HepG2 (cell line): ENCODE measurements at regions not wholly inside any gene's neighbourhood (a gene's known extent, or its start where the extent isn't known, plus 50 kb on each side); places are given as distances from the start of the nearest gene placed in this dataset.

Source experiments
- ATAC-seq: fragments of 200-7000 bp; cut with Tn5 transposase; 3 replicates; pipeline ENCODE4 v1.9.1; 2020; ENCODE audit warnings: mild to moderate bottlenecking, moderate library complexity
- BruUV-seq: library from RNA; stranded (reverse); fragments of 400-500 nt; replicated peaks from 2 replicates; lab custom pipeline; 2021; lab: Mats Ljungman, UMichigan
- CTCF ChIA-PET: fragments of 300-600 bp; formaldehyde crosslinking; extraction: SDS; loops from one replicate; lab custom pipeline; 2021; ENCODE audit warnings: low total read pairs, inconsistent platforms, low intra/inter-chr PET ratio; lab: Yijun Ruan, JAX
- POLR2A ChIA-PET: fragments of 350-600 bp; sonication (Branson Sonifier 250); formaldehyde crosslinking; loops from one replicate; lab custom pipeline; 2020; ENCODE audit warnings: antibody characterized with exemption, inconsistent platforms; lab: Yijun Ruan, JAX
- DNase-seq: peaks from one replicate; pipeline ENCODE4 v3.0.0-alpha.2; 2015; ENCODE audit warnings: low spot score
- FAIRE-seq: peaks from 3 replicates; lab custom pipeline; 2011; peaks lifted over from hg19 to GRCh38; lab: Jason Lieb, UNC
- H2AFZ ChIP-seq: one replicate; pipeline ENCODE4 v1.6.1; 2011; ENCODE audit warnings: low read length, inconsistent platforms
- H3K27ac ChIP-seq: fragments of 300-600 bp; 3 replicates; pipeline ENCODE4 v1.8.0; 2011; ENCODE audit warnings: mixed run types, mild to moderate bottlenecking, mixed read lengths, low read length, inconsistent platforms; ENCODE audit not compliant: insufficient read depth; ENCODE audit errors: extremely low read length
- H3K27me3 ChIP-seq, 2 experiments: fragments of 200-600 bp in 1 of 2; 2 replicates in 1 of 2; 3 replicates in 1 of 2; pipeline versions ENCODE4 v1.6.0 to v1.8.0; 2011; ENCODE audit warnings: low read length in 2 of 2, mild to moderate bottlenecking in 2 of 2, moderate library complexity in 2 of 2, inconsistent platforms in 1 of 2; ENCODE audit not compliant: insufficient read depth in 2 of 2, control insufficient read depth in 1 of 2
- H3K36me3 ChIP-seq, 2 experiments: fragments of 200-600 bp in 1 of 2; replicated peaks in 1 of 2; 2 replicates in 1 of 2; 3 replicates in 1 of 2; pipeline versions ENCODE4 v1.5.1 to v1.8.0; 2011; ENCODE audit warnings: low read length in 2 of 2, inconsistent platforms in 1 of 2; ENCODE audit not compliant: insufficient read depth in 2 of 2, control insufficient read depth in 1 of 2
- H3K4me1 ChIP-seq: 2 replicates; pipeline ENCODE4 v1.5.1; 2012; ENCODE audit warnings: low read length, inconsistent platforms; ENCODE audit not compliant: insufficient read depth
- H3K4me2 ChIP-seq: 2 replicates; pipeline ENCODE4 v1.6.0; 2011; ENCODE audit warnings: low read depth, low read length, inconsistent platforms
- H3K4me3 ChIP-seq, 3 experiments: fragments of 200-600 bp in 1 of 3; sonication (generic), shearing (Covaris generic) in 1 of 3; replicated peaks in 1 of 3; 2 replicates each; pipeline ENCODE4 v1.5.1; 2011 to 2016; ENCODE audit warnings: low read length in 3 of 3, inconsistent platforms in 2 of 3, low read depth in 2 of 3, mild to moderate bottlenecking in 2 of 3, control low read depth in 1 of 3, mixed read lengths in 1 of 3; ENCODE audit not compliant: insufficient read depth in 1 of 3
- H3K79me2 ChIP-seq: one replicate; pipeline ENCODE4 v1.6.1; 2011; ENCODE audit warnings: low read length, inconsistent platforms; ENCODE audit not compliant: insufficient read depth
- H3K9ac ChIP-seq: 2 replicates; pipeline ENCODE4 v1.6.0; 2011; ENCODE audit warnings: mild to moderate bottlenecking, low read depth, low read length, inconsistent platforms; ENCODE audit not compliant: insufficient read depth
- H3K9me3 ChIP-seq: 2 replicates; pipeline ENCODE4 v1.5.1; 2012; ENCODE audit warnings: mild to moderate bottlenecking, low read length
- H4K20me1 ChIP-seq: 2 replicates; pipeline ENCODE4 v1.6.0; 2011; ENCODE audit warnings: inconsistent platforms, mild to moderate bottlenecking, low read length, moderate library complexity; ENCODE audit not compliant: insufficient read depth
- BCLAF1 ChIP-seq: fragments of 450-650 bp; IDR thresholded peaks from 2 replicates; pipeline ENCODE4 v1.6.1; 2017; ENCODE audit warnings: mild to moderate bottlenecking
- CREBL2 ChIP-seq: sonication (generic); formaldehyde crosslinking; IDR thresholded peaks from 2 replicates; pipeline ENCODE4 v1.8.1; 2023; ENCODE audit warnings: missing genetic modification reagents, mild to moderate bottlenecking, borderline replicate concordance
- HMG20A ChIP-seq: IDR thresholded peaks from 2 replicates; pipeline ENCODE4 v1.6.1; 2016; ENCODE audit warnings: borderline replicate concordance
- KAT8 ChIP-seq: IDR thresholded peaks from 2 replicates; pipeline ENCODE4 v1.6.1; 2016; ENCODE audit warnings: missing genetic modification reagents, missing compliant biosample characterization
- MIXL1 ChIP-seq: IDR thresholded peaks from 2 replicates; pipeline ENCODE4 v1.6.1; 2016
- MTA3 ChIP-seq: sonication (generic); formaldehyde crosslinking; IDR thresholded peaks from 2 replicates; pipeline ENCODE4 v1.4.0; 2020; ENCODE audit warnings: missing genetic modification reagents
- NRL ChIP-seq: sonication (generic); formaldehyde crosslinking; IDR thresholded peaks from 2 replicates; pipeline ENCODE4 v1.5.0; 2020; ENCODE audit warnings: missing genetic modification reagents, mild to moderate bottlenecking, moderate library complexity, borderline replicate concordance
- STAT5B ChIP-seq: sonication (generic); formaldehyde crosslinking; IDR thresholded peaks from 2 replicates; pipeline ENCODE4 v1.4.0; 2020; ENCODE audit warnings: missing genetic modification reagents
- TMF1 ChIP-seq: sonication (generic); formaldehyde crosslinking; IDR thresholded peaks from 2 replicates; pipeline ENCODE4 v1.8.1; 2022; ENCODE audit warnings: low read depth, missing genetic modification reagents
- TRAFD1 ChIP-seq: sonication (generic); formaldehyde crosslinking; IDR thresholded peaks from 2 replicates; pipeline ENCODE4 v1.5.1; 2020; ENCODE audit warnings: missing genetic modification reagents, mild to moderate bottlenecking, borderline replicate concordance
- ZFP36 ChIP-seq: fragments of 150-350 bp; IDR thresholded peaks from 2 replicates; pipeline ENCODE4 v1.6.1; 2018; ENCODE audit warnings: borderline replicate concordance, low read length, low read depth; ENCODE audit not compliant: partially characterized antibody
- ZNF12 ChIP-seq: sonication (generic); formaldehyde crosslinking; IDR thresholded peaks from 2 replicates; pipeline ENCODE4 v1.5.0; 2020; ENCODE audit warnings: missing genetic modification reagents
- ZNF446 ChIP-seq: sonication (generic); formaldehyde crosslinking; IDR thresholded peaks from 2 replicates; pipeline ENCODE4 v1.5.0; 2020; ENCODE audit warnings: mild to moderate bottlenecking, missing genetic modification reagents
- ZNF576 ChIP-seq: sonication (generic); formaldehyde crosslinking; IDR thresholded peaks from 2 replicates; pipeline ENCODE4 v1.4.0; 2020; ENCODE audit warnings: mild to moderate bottlenecking, missing genetic modification reagents
- ZNF646 ChIP-seq: sonication (generic); formaldehyde crosslinking; IDR thresholded peaks from 2 replicates; pipeline ENCODE4 v1.9.0; 2021; ENCODE audit warnings: mild to moderate bottlenecking, missing genetic modification reagents
- WGBS: methylation state at CpG from one replicate; pipeline ENCODE4 v1.1.6; 2017; ENCODE audit warnings: low lambda C conversion rate; 5-methylcytosine and 5-hydroxymethylcytosine counted together
- in situ Hi-C: cut with HindIII; loops from 2 replicates; pipeline ENCODE4 v1.10.0; 2017; ENCODE audit warnings: low pct_unique_long_range_greater_than_20kb; ENCODE audit not compliant: extremely low pct_ligation_motif_present
- intact Hi-C: fragments of 100-400 bp; cut with micrococcal nuclease; formaldehyde crosslinking; loops from one replicate; pipeline ENCODE4 v1.10.0; 2022; ENCODE audit not compliant: unreplicated experiment

- FAIRE-seq (no peak), DNase-seq (no peak), ATAC-seq (no peak)
- ChIA-PET CTCF (no interaction called here), POLR2A (no interaction called here)
- H3K79me2 ChIP-seq = no peaks in the 10 kb centered on the region
- no peak overlapping the region for H3K4me3 ChIP-seq
- no TSS peak for BruUV-seq
- H3K27ac ChIP-seq = no peak overlapping the region
- intact Hi-C loops = no loop called here
- no peaks in the 10 kb centered on the region for H4K20me1 ChIP-seq
- H3K36me3 ChIP-seq = no peaks in the 10 kb centered on the region
- H2AFZ ChIP-seq = no peak overlapping the region
- no peaks in the 10 kb centered on the region for H3K27me3 ChIP-seq
- no peaks in the 10 kb centered on the region for H3K4me1 ChIP-seq
- in situ Hi-C loops = no loop called here
- H3K4me2 ChIP-seq = no peak overlapping the region
- no peak overlapping the region for H3K9ac ChIP-seq
- WGBS = 25% methylated on average over 2 of the region's 2 CpGs
- peaks cover 34% of the 10 kb centered on the region for H3K9me3 ChIP-seq
- TF ChIP-seq TMF1 = no peak
- no peak for TF ChIP-seq BCLAF1
- TF ChIP-seq ZFP36 = no peak
- TF ChIP-seq ZNF12 (CRISPR knock-in tag) = no peak
- no peak for TF ChIP-seq ZNF576 (CRISPR knock-in tag)
- no peak for TF ChIP-seq MTA3 (CRISPR knock-in tag)
- no peak for TF ChIP-seq TRAFD1
- TF ChIP-seq CREBL2 (CRISPR knock-in tag) = no peak
- no peak for TF ChIP-seq MIXL1
- TF ChIP-seq NRL (CRISPR knock-in tag) = no peak
- no peak for TF ChIP-seq STAT5B (CRISPR knock-in tag)
- TF ChIP-seq ZNF646 (CRISPR knock-in tag) = no peak
- no peak for TF ChIP-seq ZNF446 (CRISPR knock-in tag)
- no peak for TF ChIP-seq HMG20A (CRISPR knock-in tag)
- no peak for TF ChIP-seq KAT8 (CRISPR knock-in tag)
These were observed 494.9 kb upstream of the AKR1E2 start for GRCh38 chr10:4331150-4331549.
